Liver (tissue), 3 donors: ENCODE measurements at regions not wholly inside any gene's neighbourhood (a gene's known extent, or its start where the extent isn't known, plus 50 kb on each side); places are given as distances from the start of the nearest gene placed in this dataset.

ENCODE experiments used
- ATF3 ChIP-seq: IDR thresholded peaks from 2 replicates; pipeline ENCODE4 v1.6.1; 2016; ENCODE audit warnings: antibody characterized with exemption
- HNF4A ChIP-seq, 2 donors: conservative IDR thresholded peaks; 2 replicates each; pipeline ENCODE4 v1.6.1; 2016; ENCODE audit warnings: antibody characterized with exemption in 2 of 2, mild to moderate bottlenecking in 2 of 2
- RAD21 ChIP-seq, 2 donors: IDR thresholded peaks; 2 replicates each; pipeline ENCODE4 v1.6.1; 2016; ENCODE audit warnings: antibody characterized with exemption in 2 of 2, mild to moderate bottlenecking in 2 of 2
- SP1 ChIP-seq: IDR thresholded peaks from 2 replicates; pipeline ENCODE4 v1.6.1; 2018; ENCODE audit warnings: antibody characterized with exemption, mild to moderate bottlenecking
- TAF1 ChIP-seq: conservative IDR thresholded peaks from 2 replicates; pipeline ENCODE4 v1.6.1; 2016; ENCODE audit warnings: antibody characterized with exemption, mild to moderate bottlenecking
- YY1 ChIP-seq: IDR thresholded peaks from 2 replicates; pipeline ENCODE4 v1.6.1; 2016; ENCODE audit warnings: antibody characterized with exemption, mild to moderate bottlenecking
- TF ChIP-seq, protein P1 (sequence below): fragments of 150-350 bp; IDR thresholded peaks from 2 replicates; pipeline ENCODE4 v1.5.1; 2017; ENCODE audit warnings: improper control_type of control experiment, low read depth, low read length; ENCODE audit not compliant: missing input control
- TF ChIP-seq, protein P2 (sequence below): IDR thresholded peaks from 2 replicates; pipeline ENCODE4 v1.6.1; 2016; ENCODE audit warnings: antibody characterized with exemption, mild to moderate bottlenecking
- donor health status: healthy.
- donor health status: healthy.

DNA sequence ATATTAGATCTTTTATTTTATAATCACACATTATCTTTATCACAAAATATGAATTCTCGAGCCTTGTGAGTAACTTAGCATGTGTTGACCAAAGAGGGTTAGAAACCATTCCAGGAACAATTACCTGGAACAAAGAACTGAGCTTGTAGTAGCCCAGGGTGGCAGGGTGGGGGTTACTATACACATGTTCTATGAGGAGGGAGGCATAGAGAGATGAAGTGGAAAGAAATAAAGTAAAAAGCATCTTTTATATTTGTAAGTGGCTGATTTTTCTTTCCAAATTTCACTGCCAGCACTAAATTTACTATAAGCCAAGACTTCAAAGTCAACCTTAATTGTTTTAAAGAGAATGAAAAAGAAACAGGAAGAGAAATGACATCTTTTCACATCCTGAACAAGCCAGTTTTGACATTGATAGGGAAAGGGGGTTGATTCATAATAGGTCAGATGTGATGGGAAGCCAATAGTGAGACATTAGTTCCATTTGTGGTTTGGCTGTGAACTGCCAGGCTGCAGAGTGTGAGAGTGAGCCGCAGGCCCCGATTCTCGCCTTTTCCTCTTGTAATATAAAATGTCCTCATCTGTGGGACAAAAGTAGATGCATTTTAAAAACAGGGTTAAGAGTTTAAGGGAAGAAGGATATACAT, 52.7 kb upstream of the MYB start:
- TF ChIP-seq, protein P1, sequence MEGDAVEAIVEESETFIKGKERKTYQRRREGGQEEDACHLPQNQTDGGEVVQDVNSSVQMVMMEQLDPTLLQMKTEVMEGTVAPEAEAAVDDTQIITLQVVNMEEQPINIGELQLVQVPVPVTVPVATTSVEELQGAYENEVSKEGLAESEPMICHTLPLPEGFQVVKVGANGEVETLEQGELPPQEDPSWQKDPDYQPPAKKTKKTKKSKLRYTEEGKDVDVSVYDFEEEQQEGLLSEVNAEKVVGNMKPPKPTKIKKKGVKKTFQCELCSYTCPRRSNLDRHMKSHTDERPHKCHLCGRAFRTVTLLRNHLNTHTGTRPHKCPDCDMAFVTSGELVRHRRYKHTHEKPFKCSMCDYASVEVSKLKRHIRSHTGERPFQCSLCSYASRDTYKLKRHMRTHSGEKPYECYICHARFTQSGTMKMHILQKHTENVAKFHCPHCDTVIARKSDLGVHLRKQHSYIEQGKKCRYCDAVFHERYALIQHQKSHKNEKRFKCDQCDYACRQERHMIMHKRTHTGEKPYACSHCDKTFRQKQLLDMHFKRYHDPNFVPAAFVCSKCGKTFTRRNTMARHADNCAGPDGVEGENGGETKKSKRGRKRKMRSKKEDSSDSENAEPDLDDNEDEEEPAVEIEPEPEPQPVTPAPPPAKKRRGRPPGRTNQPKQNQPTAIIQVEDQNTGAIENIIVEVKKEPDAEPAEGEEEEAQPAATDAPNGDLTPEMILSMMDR: no peak
- TF ChIP-seq TAF1 (no peak), HNF4A (conservative IDR thresholded peaks at IDR 0.05) (no peak), YY1 (no peak), ATF3 (no peak), SP1 (no peak), RAD21 (IDR thresholded peaks at IDR 0.05) (no peak)
- TF ChIP-seq, protein P2, sequence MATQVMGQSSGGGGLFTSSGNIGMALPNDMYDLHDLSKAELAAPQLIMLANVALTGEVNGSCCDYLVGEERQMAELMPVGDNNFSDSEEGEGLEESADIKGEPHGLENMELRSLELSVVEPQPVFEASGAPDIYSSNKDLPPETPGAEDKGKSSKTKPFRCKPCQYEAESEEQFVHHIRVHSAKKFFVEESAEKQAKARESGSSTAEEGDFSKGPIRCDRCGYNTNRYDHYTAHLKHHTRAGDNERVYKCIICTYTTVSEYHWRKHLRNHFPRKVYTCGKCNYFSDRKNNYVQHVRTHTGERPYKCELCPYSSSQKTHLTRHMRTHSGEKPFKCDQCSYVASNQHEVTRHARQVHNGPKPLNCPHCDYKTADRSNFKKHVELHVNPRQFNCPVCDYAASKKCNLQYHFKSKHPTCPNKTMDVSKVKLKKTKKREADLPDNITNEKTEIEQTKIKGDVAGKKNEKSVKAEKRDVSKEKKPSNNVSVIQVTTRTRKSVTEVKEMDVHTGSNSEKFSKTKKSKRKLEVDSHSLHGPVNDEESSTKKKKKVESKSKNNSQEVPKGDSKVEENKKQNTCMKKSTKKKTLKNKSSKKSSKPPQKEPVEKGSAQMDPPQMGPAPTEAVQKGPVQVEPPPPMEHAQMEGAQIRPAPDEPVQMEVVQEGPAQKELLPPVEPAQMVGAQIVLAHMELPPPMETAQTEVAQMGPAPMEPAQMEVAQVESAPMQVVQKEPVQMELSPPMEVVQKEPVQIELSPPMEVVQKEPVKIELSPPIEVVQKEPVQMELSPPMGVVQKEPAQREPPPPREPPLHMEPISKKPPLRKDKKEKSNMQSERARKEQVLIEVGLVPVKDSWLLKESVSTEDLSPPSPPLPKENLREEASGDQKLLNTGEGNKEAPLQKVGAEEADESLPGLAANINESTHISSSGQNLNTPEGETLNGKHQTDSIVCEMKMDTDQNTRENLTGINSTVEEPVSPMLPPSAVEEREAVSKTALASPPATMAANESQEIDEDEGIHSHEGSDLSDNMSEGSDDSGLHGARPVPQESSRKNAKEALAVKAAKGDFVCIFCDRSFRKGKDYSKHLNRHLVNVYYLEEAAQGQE: no peak
